CD14-positive monocyte (primary cell): ENCODE measurements at regions not wholly inside any gene's neighbourhood (a gene's known extent, or its start where the extent isn't known, plus 50 kb on each side); places are given as distances from the start of the nearest gene placed in this dataset.

Source experiments
- DNase-seq, 3 donors: peaks; one replicate each; pipeline ENCODE4 v3.0.0-alpha.2; 2011 to 2022
- H2AFZ ChIP-seq: 2 replicates; pipeline ENCODE4 v1.6.0; 2012; ENCODE audit warnings: mild to moderate bottlenecking, low read depth, low read length, inconsistent platforms; ENCODE audit not compliant: insufficient read depth, poor library complexity, severe bottlenecking
- H3K27ac ChIP-seq, 2 donors: 1 replicate in 1 of 2; 2 replicates in 1 of 2; pipeline ENCODE4 v1.5.1; 2012 to 2013; ENCODE audit warnings: low read length in 2 of 2, control low read depth in 1 of 2, inconsistent platforms in 1 of 2, low read depth in 1 of 2, mild to moderate bottlenecking in 1 of 2
- H3K27me3 ChIP-seq, 2 donors: one replicate each; pipeline versions ENCODE4 v1.6.0 to v1.6.1; 2011 to 2013; ENCODE audit warnings: low read length in 2 of 2; ENCODE audit not compliant: control insufficient read depth in 2 of 2, insufficient read depth in 2 of 2
- H3K36me3 ChIP-seq, 2 donors: replicated peaks in 1 of 2; 1 replicate in 1 of 2; 2 replicates in 1 of 2; pipeline versions ENCODE4 v1.5.1 to v1.6.1; 2012 to 2013; ENCODE audit warnings: low read length in 2 of 2, control low read depth in 1 of 2, inconsistent platforms in 1 of 2, mild to moderate bottlenecking in 1 of 2; ENCODE audit not compliant: insufficient read depth in 2 of 2, control insufficient read depth in 1 of 2
- H3K4me1 ChIP-seq, 2 donors: 1 replicate in 1 of 2; 2 replicates in 1 of 2; pipeline versions ENCODE4 v1.5.1 to v1.6.1; 2012 to 2013; ENCODE audit warnings: low read length in 2 of 2, control low read depth in 1 of 2, inconsistent platforms in 1 of 2, mild to moderate bottlenecking in 1 of 2, moderate library complexity in 1 of 2; ENCODE audit not compliant: insufficient read depth in 2 of 2, control insufficient read depth in 1 of 2
- H3K4me2 ChIP-seq: replicated peaks from 2 replicates; pipeline ENCODE3; 2012; ENCODE audit warnings: low read length, moderate library complexity, mild to moderate bottlenecking; ENCODE audit not compliant: poor library complexity, severe bottlenecking; ENCODE audit errors: extremely low read depth
- H3K4me3 ChIP-seq, 3 experiments: fragments of 200-600 bp in 1 of 3; sonication (generic) in 1 of 3; replicated peaks in 1 of 3; 1 replicate in 2 of 3; 2 replicates in 1 of 3; pipeline ENCODE4 v1.5.1; 2011 to 2013; ENCODE audit warnings: low read length in 3 of 3, mild to moderate bottlenecking in 3 of 3, control low read depth in 2 of 3, low read depth in 2 of 3, inconsistent platforms in 1 of 3, moderate library complexity in 1 of 3
- H3K79me2 ChIP-seq: 2 replicates; pipeline ENCODE4 v1.6.0; 2012; ENCODE audit warnings: mild to moderate bottlenecking, control low read depth, inconsistent platforms, low read length, moderate library complexity; ENCODE audit not compliant: insufficient read depth
- H3K9ac ChIP-seq: 2 replicates; pipeline ENCODE4 v1.6.0; 2017; ENCODE audit warnings: low read length, mild to moderate bottlenecking; ENCODE audit not compliant: insufficient read depth, poor library complexity, severe bottlenecking
- H3K9me3 ChIP-seq, 2 donors: replicated peaks in 1 of 2; 1 replicate in 1 of 2; 2 replicates in 1 of 2; pipeline versions ENCODE4 v1.5.1 to v1.6.1; 2012 to 2013; ENCODE audit warnings: low read length in 2 of 2, control low read depth in 1 of 2; ENCODE audit not compliant: control insufficient read depth in 1 of 2, insufficient read depth in 1 of 2
- H4K20me1 ChIP-seq: 2 replicates; pipeline ENCODE4 v1.6.0; 2012; ENCODE audit warnings: mild to moderate bottlenecking, low read length, control low read depth, moderate library complexity; ENCODE audit not compliant: insufficient read depth
- H3K27ac Mint-ChIP-seq, 7 donors: one replicate each; pipeline ENCODE4 v1.8.0; 2020; ENCODE audit warnings: mild to moderate bottlenecking in 7 of 7, mixed read lengths in 7 of 7, moderate library complexity in 6 of 7, inconsistent platforms in 2 of 7
- H3K27me3 Mint-ChIP-seq, 3 donors: one replicate each; pipeline ENCODE4 v1.8.0; 2021 to 2022; ENCODE audit warnings: low read depth in 3 of 3, mild to moderate bottlenecking in 3 of 3, mixed read lengths in 3 of 3, moderate library complexity in 3 of 3, inconsistent platforms in 1 of 3
- H3K36me3 Mint-ChIP-seq, 2 donors: one replicate each; pipeline ENCODE4 v1.8.0; 2020; ENCODE audit warnings: mixed read lengths in 2 of 2, inconsistent platforms in 1 of 2, mild to moderate bottlenecking in 1 of 2
- H3K4me1 Mint-ChIP-seq: one replicate; pipeline ENCODE4 v1.8.0; 2020; ENCODE audit warnings: mild to moderate bottlenecking, mixed read lengths
- H3K4me3 Mint-ChIP-seq, 2 donors: one replicate each; pipeline ENCODE4 v1.8.0; 2020; ENCODE audit warnings: mild to moderate bottlenecking in 2 of 2, mixed read lengths in 2 of 2, moderate library complexity in 1 of 2
- H3K9me3 Mint-ChIP-seq, 7 donors: one replicate each; pipeline ENCODE4 v1.8.0; 2020 to 2022; ENCODE audit warnings: mixed read lengths in 7 of 7, mild to moderate bottlenecking in 6 of 7, moderate library complexity in 6 of 7, inconsistent platforms in 2 of 7
- CTCF ChIP-seq: fragments of 200-600 bp; IDR thresholded peaks from one replicate; pipeline ENCODE4 v1.8.0; 2022; ENCODE audit warnings: antibody characterized with exemption, mild to moderate bottlenecking
- WGBS: methylation state at CpG from one replicate; pipeline ENCODE4 v1.1.5; 2013; ENCODE audit warnings: missing lambda C conversion rate; ENCODE audit not compliant: insufficient coverage; 5-methylcytosine and 5-hydroxymethylcytosine counted together
- intact Hi-C, 2 donors: fragments of 100-400 bp; cut with micrococcal nuclease; formaldehyde crosslinking; loops; one replicate each; pipeline versions ENCODE4 v1.15.0 to v1.15.1; 2023

GRCh38 chr5:155508673-155509072 lies 495.1 kb downstream of the KIF4B start:
- Mint-ChIP-seq H3K4me3 (no peak overlapping the region), H3K36me3 (no peaks in the 10 kb centered on the region), H3K27me3 (peaks cover 0 to 1% (median 0%) of the 10 kb centered on the region in 3 donors), H3K4me1 (no peaks in the 10 kb centered on the region), H3K27ac (no peak overlapping the region), H3K9me3 (peaks cover 0 to 2% (median 0%) of the 10 kb centered on the region in 7 donors)
- Histone ChIP-seq H4K20me1 (no peaks in the 10 kb centered on the region), H3K4me1 (no peaks in the 10 kb centered on the region), H3K36me3 (no peaks in the 10 kb centered on the region), H3K9ac (no peak overlapping the region), H3K27ac (no peak overlapping the region), H3K9me3 (no peaks in the 10 kb centered on the region), H3K27me3 (no peaks in the 10 kb centered on the region), H3K4me2 (no peak overlapping the region), H2AFZ (no peak overlapping the region), H3K79me2 (no peaks in the 10 kb centered on the region), H3K4me3 (no peak overlapping the region)
- TF ChIP-seq CTCF = no peak
- DNase-seq = no peak
- WGBS = no CpG with 5 or more reads among the region's 3 CpGs
- intact Hi-C loops = no loop called here

GRCh38 chr5:155512329-155512728 lies 498.8 kb downstream of the KIF4B start:
- Mint-ChIP-seq H3K4me3 (no peak overlapping the region), H3K36me3 (no peaks in the 10 kb centered on the region), H3K4me1 (no peaks in the 10 kb centered on the region), H3K27ac (no peak overlapping the region), H3K27me3 (peaks cover 0 to 1% (median 0%) of the 10 kb centered on the region in 3 donors), H3K9me3 (peaks cover 0 to 4% (median 0%) of the 10 kb centered on the region in 7 donors)
- DNase-seq = no peak
- Histone ChIP-seq H4K20me1 (no peaks in the 10 kb centered on the region), H3K4me3 (no peak overlapping the region), H3K27me3 (no peaks in the 10 kb centered on the region), H3K79me2 (no peaks in the 10 kb centered on the region), H3K9ac (no peak overlapping the region), H3K27ac (no peak overlapping the region), H3K4me1 (no peaks in the 10 kb centered on the region), H3K36me3 (no peaks in the 10 kb centered on the region), H2AFZ (no peak overlapping the region), H3K4me2 (no peak overlapping the region), H3K9me3 (no peaks in the 10 kb centered on the region)
- WGBS = 33% methylated on average over 1 of the region's 1 CpG
- intact Hi-C loops = no loop called here
- TF ChIP-seq CTCF = no peak
